ENCODE measurements at regions not wholly inside any gene's neighbourhood (a gene's known extent, or its start where the extent isn't known, plus 50 kb on each side); places are given as distances from the start of the nearest gene placed in this dataset.

- CTCF ChIA-PET (ENCODE audit: low intra/inter-chr PET ratio, low total read pairs): no interaction called here
- Histone ChIP-seq H3K9me3 (ENCODE audit: low read length) (peaks cover 27% of the 10 kb centered on the region), H3K4me2 (ENCODE audit: low read depth, low read length) (no peak overlapping the region), H3K36me3 (replicated peaks in 1 of 2; ENCODE audit: control insufficient read depth in 1 of 2, insufficient read depth in 2 of 2, low read length in 2 of 2) (no peaks in the 10 kb centered on the region), H3K27ac (ENCODE audit: extremely low read length, insufficient read depth, low read length) (no peak overlapping the region), H3K4me3 (replicated peaks in 1 of 3; ENCODE audit: insufficient read depth in 1 of 3, low read depth in 2 of 3, low read length in 3 of 3) (no peak overlapping the region), H3K79me2 (ENCODE audit: insufficient read depth, low read length) (no peaks in the 10 kb centered on the region), H2AFZ (ENCODE audit: low read length) (no peak overlapping the region), H3K27me3 (ENCODE audit: control insufficient read depth in 1 of 2, insufficient read depth in 2 of 2, low read length in 2 of 2) (no peaks in the 10 kb centered on the region), H3K9ac (ENCODE audit: insufficient read depth, low read depth, low read length) (no peak overlapping the region), H3K4me1 (ENCODE audit: insufficient read depth, low read length) (no peaks in the 10 kb centered on the region), H4K20me1 (ENCODE audit: insufficient read depth, low read length) (no peaks in the 10 kb centered on the region)
- 16% methylated on average over 2 of the region's 2 CpGs for WGBS (ENCODE audit: low lambda C conversion rate)
- in situ Hi-C loops (cut with HindIII; ENCODE audit: extremely low pct_ligation_motif_present, low pct_unique_long_range_greater_than_20kb): no loop called here
- ATAC-seq: no peak
- intact Hi-C loops (cut with micrococcal nuclease; ENCODE audit: unreplicated experiment): no loop called here
- no TSS peak for BruUV-seq (replicated peaks)
- FAIRE-seq: no peak
- no peak for TF ChIP-seq NR3C1 (CRISPR knock-in tag; IDR thresholded peaks at IDR 0.05)
- no peak for TF ChIP-seq ZNF431 (CRISPR knock-in tag; IDR thresholded peaks at IDR 0.05; ENCODE audit: borderline replicate concordance, low read depth)
- no peak for TF ChIP-seq ZNF468 (CRISPR knock-in tag; IDR thresholded peaks at IDR 0.05)
- DNase-seq (ENCODE audit: low spot score): no peak
- POLR2A ChIA-PET: no interaction called here
Observed at GRCh38 chr6:166057431-166057830, 110.2 kb downstream of the TBXT start.

- Histone ChIP-seq H3K4me1 (ENCODE audit: insufficient read depth, low read length) (no peaks in the 10 kb centered on the region), H4K20me1 (ENCODE audit: insufficient read depth, low read length) (no peaks in the 10 kb centered on the region), H3K27me3 (ENCODE audit: control insufficient read depth in 1 of 2, insufficient read depth in 2 of 2, low read length in 2 of 2) (no peaks in the 10 kb centered on the region), H3K9me3 (ENCODE audit: low read length) (peaks cover 35% of the 10 kb centered on the region), H3K27ac (ENCODE audit: extremely low read length, insufficient read depth, low read length) (no peak overlapping the region), H3K36me3 (replicated peaks in 1 of 2; ENCODE audit: control insufficient read depth in 1 of 2, insufficient read depth in 2 of 2, low read length in 2 of 2) (no peaks in the 10 kb centered on the region), H2AFZ (ENCODE audit: low read length) (no peak overlapping the region), H3K4me2 (ENCODE audit: low read depth, low read length) (no peak overlapping the region), H3K79me2 (ENCODE audit: insufficient read depth, low read length) (no peaks in the 10 kb centered on the region), H3K9ac (ENCODE audit: insufficient read depth, low read depth, low read length) (no peak overlapping the region), H3K4me3 (replicated peaks in 1 of 3; ENCODE audit: insufficient read depth in 1 of 3, low read depth in 2 of 3, low read length in 3 of 3) (no peak overlapping the region)
- WGBS (ENCODE audit: low lambda C conversion rate): 2% methylated on average over 4 of the region's 4 CpGs
- FAIRE-seq (no peak), DNase-seq (ENCODE audit: low spot score) (no peak), ATAC-seq (no peak)
- no TSS peak for BruUV-seq (replicated peaks)
- POLR2A ChIA-PET: no interaction called here
- CTCF ChIA-PET (ENCODE audit: low intra/inter-chr PET ratio, low total read pairs): no interaction called here
- intact Hi-C loops (cut with micrococcal nuclease; ENCODE audit: unreplicated experiment): no loop called here
- TF ChIP-seq RORA (CRISPR knock-in tag; IDR thresholded peaks at IDR 0.05): no peak
- no peak for TF ChIP-seq MLLT10 (CRISPR knock-in tag; IDR thresholded peaks at IDR 0.05)
- no peak for TF ChIP-seq MTA3 (CRISPR knock-in tag; IDR thresholded peaks at IDR 0.05)
- no peak for TF ChIP-seq CREB1 (IDR thresholded peaks at IDR 0.05)
- no peak for TF ChIP-seq CREB1 (CRISPR knock-in tag; IDR thresholded peaks at IDR 0.05)
- no peak for TF ChIP-seq ZNF431 (CRISPR knock-in tag; IDR thresholded peaks at IDR 0.05; ENCODE audit: borderline replicate concordance, low read depth)
- no peak for TF ChIP-seq ZNF75D (CRISPR knock-in tag; IDR thresholded peaks at IDR 0.05; ENCODE audit: borderline replicate concordance)
- no peak for TF ChIP-seq TEAD2 (CRISPR knock-in tag; IDR thresholded peaks at IDR 0.05)
- no peak for TF ChIP-seq SMARCC2 (IDR thresholded peaks at IDR 0.05)
- TF ChIP-seq KIAA2018 (CRISPR knock-in tag; IDR thresholded peaks at IDR 0.05; ENCODE audit: borderline replicate concordance): no peak
- in situ Hi-C loops (cut with HindIII; ENCODE audit: extremely low pct_ligation_motif_present, low pct_unique_long_range_greater_than_20kb): no loop called here
Observed at GRCh38 chr6:166056637-166057036, 111.0 kb downstream of the TBXT start.
